ENCODE measurements at regions not wholly inside any gene's neighbourhood (a gene's known extent, or its start where the extent isn't known, plus 50 kb on each side); places are given as distances from the start of the nearest gene placed in this dataset.

DNA sequence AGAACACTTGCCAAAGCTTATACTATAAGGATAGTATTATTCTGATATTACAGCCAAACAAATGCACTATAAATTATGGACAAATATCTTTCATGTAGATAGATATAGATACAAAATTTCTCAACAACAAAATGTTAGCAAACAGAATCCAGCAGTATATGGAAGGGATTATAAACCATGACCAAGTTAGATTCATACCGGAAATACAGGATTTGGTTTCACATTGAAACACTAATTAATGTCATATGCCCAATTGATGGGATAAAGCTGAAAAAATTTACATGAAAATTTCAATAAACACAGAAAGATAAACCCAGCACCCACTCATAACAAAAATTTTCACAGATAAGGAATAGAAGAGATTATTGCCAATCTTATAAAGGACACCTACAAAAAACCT, 770.3 kb upstream of the SLC35B3 start:
- no peak for TF ChIP-seq CTCF (IDR thresholded peaks at IDR 0.05)
- no peak for TF ChIP-seq POLR2A (IDR thresholded peaks at IDR 0.05)
